ENCODE measurements at regions not wholly inside any gene's neighbourhood (a gene's known extent, or its start where the extent isn't known, plus 50 kb on each side); places are given as distances from the start of the nearest gene placed in this dataset.
"Not testable (repeated sequence)": the region's sequence is repeated elsewhere in the genome, so short reads cannot be mapped to it uniquely, and the experiment has no call there.

- peak in 1 of 2 donors; percentile 2 for DNase-seq (ENCODE audit: low read depth in 2 of 2)
- H3K4me3 ChIP-seq (replicated peaks in 1 of 2; ENCODE audit: low read depth in 2 of 2, low read length in 2 of 2), result no peak overlapping the region
- TF ChIP-seq CTCF (IDR thresholded peaks at IDR 0.05; ENCODE audit: low read depth, low read length), result no peak
These were observed 386.9 kb upstream of the MAOA start for GRCh38 chrX:43269201-43269600.

- no peak for DNase-seq (ENCODE audit: low read depth in 2 of 2)
- TF ChIP-seq CTCF (IDR thresholded peaks at IDR 0.05; ENCODE audit: low read depth, low read length), result no peak
These were observed 378.2 kb upstream of the MAOA start for GRCh38 chrX:43277879-43278278.

GRCh38 chrX:43278440-43278839 lies 377.7 kb upstream of the MAOA start:
- TF ChIP-seq CTCF (IDR thresholded peaks at IDR 0.05; ENCODE audit: low read depth, low read length), result no peak
- DNase-seq (ENCODE audit: low read depth in 2 of 2), result no peak
- H3K4me3 ChIP-seq (replicated peaks in 1 of 2; ENCODE audit: low read depth in 2 of 2, low read length in 2 of 2), result no peak overlapping the region

More at GRCh38 chrX:43277879-43278278, 378.2 kb upstream of the MAOA start:
- H3K4me3 ChIP-seq (replicated peaks in 1 of 2; ENCODE audit: low read depth in 2 of 2, low read length in 2 of 2), result no peak overlapping the region

GRCh38 chrX:43279341-43279808 lies 376.7 kb upstream of the MAOA start:
- no peak for TF ChIP-seq CTCF (IDR thresholded peaks at IDR 0.05; ENCODE audit: low read depth, low read length)
- no peak overlapping the region for H3K4me3 ChIP-seq (replicated peaks in 1 of 2; ENCODE audit: low read depth in 2 of 2, low read length in 2 of 2)
- no peak for DNase-seq (ENCODE audit: low read depth in 2 of 2)

- TF ChIP-seq CTCF (IDR thresholded peaks at IDR 0.05; ENCODE audit: low read depth, low read length), result no peak
- no peak overlapping the region for H3K4me3 ChIP-seq (replicated peaks in 1 of 2; ENCODE audit: low read depth in 2 of 2, low read length in 2 of 2)
- no peak for DNase-seq (ENCODE audit: low read depth in 2 of 2)
These were observed 372.9 kb upstream of the MAOA start for GRCh38 chrX:43283187-43283586.

- not testable (repeated sequence) for DNase-seq (ENCODE audit: low read depth in 2 of 2); H3K4me3 ChIP-seq (replicated peaks in 1 of 2; ENCODE audit: low read depth in 2 of 2, low read length in 2 of 2)
These were observed 344.5 kb upstream of the MAOA start for GRCh38 chrX:43311625-43312024.

- no peak overlapping the region for H3K4me3 ChIP-seq (replicated peaks in 1 of 2; ENCODE audit: low read depth in 2 of 2, low read length in 2 of 2)
- DNase-seq (ENCODE audit: low read depth in 2 of 2), result no peak
- no peak for TF ChIP-seq CTCF (IDR thresholded peaks at IDR 0.05; ENCODE audit: low read depth, low read length)
These were observed 343.1 kb upstream of the MAOA start for GRCh38 chrX:43313035-43313434.

Data from cardiac fibroblast (primary cell).